ENCODE measurements at regions not wholly inside any gene's neighbourhood (a gene's known extent, or its start where the extent isn't known, plus 50 kb on each side); places are given as distances from the start of the nearest gene placed in this dataset.

DNA sequence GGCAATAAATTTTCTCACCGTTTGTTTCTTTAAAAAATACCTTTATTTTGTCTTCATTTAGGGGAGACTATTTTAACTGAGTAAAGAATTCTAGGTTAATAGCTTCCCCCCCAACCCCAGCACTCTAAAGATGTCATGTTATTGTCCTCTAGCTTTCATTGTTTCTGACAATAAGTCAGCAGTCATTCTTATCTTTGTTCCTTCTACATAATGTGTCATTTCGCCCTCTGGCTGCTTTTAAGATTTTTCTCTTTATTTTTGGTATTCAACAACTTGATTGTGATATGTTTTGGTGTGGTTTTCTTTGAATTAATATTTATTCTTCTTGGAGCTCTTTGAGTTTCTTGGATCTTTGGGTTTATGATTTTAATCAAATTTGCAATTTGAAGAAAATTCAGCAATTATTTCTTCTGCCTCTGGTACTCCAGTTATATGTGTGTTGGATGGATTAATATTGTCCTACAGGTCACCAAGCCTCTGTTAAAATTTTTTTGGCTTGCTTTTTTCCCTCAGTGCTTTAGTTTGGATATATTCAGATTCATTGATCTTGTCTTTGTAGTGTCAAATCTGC is 64.6 kb upstream of the ELN start:
- Histone ChIP-seq H4K20me1 (ENCODE audit: insufficient read depth) (no peaks in the 10 kb centered on the region), H3K9me3 (ENCODE audit: low read depth) (no peaks in the 10 kb centered on the region), H2AFZ (no peak overlapping the region), H3K4me2 (ENCODE audit: unreplicated experiment) (no peak overlapping the region), H3K4me3 (no peak overlapping the region), H3K9me2 (ENCODE audit: insufficient read depth) (no peaks in the 10 kb centered on the region), H3K79me2 (ENCODE audit: insufficient read depth) (no peaks in the 10 kb centered on the region), H3F3A (ENCODE audit: insufficient read depth) (0 out of 2 replicates have a peak, but pooled peaks cover 4% of the 10 kb centered on the region), H3K36me3 (ENCODE audit: low read depth) (no peaks in the 10 kb centered on the region), H3K27me3 (replicated peaks; ENCODE audit: insufficient read depth) (no peaks in the 10 kb centered on the region), H3K27ac (no peak overlapping the region), H3K4me1 (ENCODE audit: insufficient read depth) (no peaks in the 10 kb centered on the region), H3K9ac (no peak overlapping the region)
- in situ Hi-C loops (cut with MboI) = no loop called here
- peak; percentile 26 for DNase-seq
- no peak for TF ChIP-seq EZH2 (IDR thresholded peaks at IDR 0.05; ENCODE audit: insufficient read depth, poor library complexity, severe bottlenecking)
- no peak for TF ChIP-seq EZH2phosphoT487 (IDR thresholded peaks at IDR 0.05; ENCODE audit: insufficient read depth, low read depth)
- WGBS, 2 experiments (ENCODE audit: low coverage in 1 of 2, low lambda C conversion rate in 2 of 2, missing lambda C conversion rate in 2 of 2) = 85% methylated on average over 2 of the region's 2 CpGs

DNA sequence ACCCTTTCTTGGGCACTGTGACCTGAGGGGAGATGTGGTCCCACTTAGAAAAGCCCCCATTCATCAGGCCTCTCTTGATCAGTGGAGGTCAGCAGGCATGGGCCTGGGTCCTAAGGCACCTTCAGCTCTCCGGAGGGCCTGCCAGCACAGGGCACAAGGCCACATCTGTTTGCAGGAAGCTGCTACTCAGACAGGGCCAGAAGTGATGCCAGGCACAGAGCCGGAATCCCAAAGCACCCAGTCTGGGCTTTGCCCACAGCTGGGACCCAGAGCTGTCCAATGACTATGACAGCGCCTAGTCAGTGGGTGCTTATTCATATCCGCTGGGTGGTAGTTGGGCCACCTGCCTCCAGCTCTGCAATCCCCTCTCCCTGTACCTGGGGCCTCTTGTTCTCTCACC is 63.2 kb upstream of the ELN start:
- Histone ChIP-seq H3K9ac (no peak overlapping the region), H3K79me2 (ENCODE audit: insufficient read depth) (no peaks in the 10 kb centered on the region), H3K4me3 (no peak overlapping the region), H4K20me1 (ENCODE audit: insufficient read depth) (no peaks in the 10 kb centered on the region), H3F3A (ENCODE audit: insufficient read depth) (0 out of 2 replicates have a peak, but pooled peaks cover 4% of the 10 kb centered on the region), H2AFZ (no peak overlapping the region), H3K4me1 (ENCODE audit: insufficient read depth) (no peaks in the 10 kb centered on the region), H3K9me3 (ENCODE audit: low read depth) (no peaks in the 10 kb centered on the region), H3K4me2 (ENCODE audit: unreplicated experiment) (no peak overlapping the region), H3K36me3 (ENCODE audit: low read depth) (no peaks in the 10 kb centered on the region), H3K27me3 (replicated peaks; ENCODE audit: insufficient read depth) (no peaks in the 10 kb centered on the region), H3K27ac (no peak overlapping the region), H3K9me2 (ENCODE audit: insufficient read depth) (no peaks in the 10 kb centered on the region)
- WGBS, 2 experiments (ENCODE audit: low coverage in 1 of 2, low lambda C conversion rate in 2 of 2, missing lambda C conversion rate in 2 of 2) = 91 to 100% methylated on average over 3 to 4 of the region's 4 CpGs
- in situ Hi-C loops (cut with MboI) = no loop called here
- TF ChIP-seq EZH2 (IDR thresholded peaks at IDR 0.05; ENCODE audit: insufficient read depth, poor library complexity, severe bottlenecking) = no peak
- no peak for TF ChIP-seq EZH2phosphoT487 (IDR thresholded peaks at IDR 0.05; ENCODE audit: insufficient read depth, low read depth)
- no peak for DNase-seq

DNA sequence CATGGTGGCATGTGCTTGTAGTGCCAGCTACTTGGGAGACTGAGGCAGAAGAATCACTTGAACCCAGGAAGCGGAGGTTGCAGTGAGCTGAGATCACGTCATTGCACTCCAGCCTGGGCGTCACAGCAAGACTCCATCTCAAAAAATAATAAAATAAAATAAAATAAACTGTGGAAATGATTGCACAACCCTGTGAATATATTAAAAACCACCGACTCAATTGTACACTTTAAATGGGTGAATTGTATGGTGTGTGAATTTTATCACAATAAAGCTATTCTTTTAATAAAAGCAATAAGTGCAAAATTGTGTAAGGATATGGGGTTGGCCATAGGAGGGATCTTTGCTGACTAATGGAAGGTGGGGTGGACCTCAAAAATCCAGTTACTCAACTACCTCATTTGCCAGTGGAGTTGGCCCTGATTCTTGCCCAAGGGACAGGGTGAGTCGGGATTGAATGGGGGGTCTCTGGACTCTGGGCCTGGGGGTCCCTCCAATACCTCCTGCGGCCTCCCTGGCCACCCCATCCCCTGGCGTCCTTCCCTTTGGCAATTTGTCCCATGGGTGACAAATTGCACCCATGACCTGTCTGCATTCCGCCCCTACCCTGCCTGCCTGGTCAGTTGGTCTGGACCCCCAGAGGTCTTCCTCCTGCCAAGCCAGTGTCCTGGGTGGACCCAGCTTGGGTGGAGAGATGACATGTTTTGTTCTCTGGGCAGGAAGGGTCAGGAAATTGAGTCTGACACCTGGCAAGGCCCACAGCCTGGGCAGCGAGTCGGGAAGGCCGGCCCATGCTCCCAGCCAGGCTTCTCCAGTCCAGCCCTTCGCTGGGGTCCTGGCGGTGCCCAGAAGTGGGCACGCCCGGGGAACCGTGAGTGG is 61.7 kb upstream of the ELN start:
- in situ Hi-C loops (cut with MboI) = no loop called here
- no peaks in the 10 kb centered on the region for H3K4me1 ChIP-seq (ENCODE audit: insufficient read depth)
- H2AFZ ChIP-seq = no peak overlapping the region
- H3K9ac ChIP-seq = no peak overlapping the region
- H3K9me2 ChIP-seq (ENCODE audit: insufficient read depth) = no peaks in the 10 kb centered on the region
- H4K20me1 ChIP-seq (ENCODE audit: insufficient read depth) = no peaks in the 10 kb centered on the region
- no peak overlapping the region for H3K27ac ChIP-seq
- H3K36me3 ChIP-seq (ENCODE audit: low read depth) = no peaks in the 10 kb centered on the region
- 0 out of 2 replicates have a peak, but pooled peaks cover 4% of the 10 kb centered on the region for H3F3A ChIP-seq (ENCODE audit: insufficient read depth)
- WGBS, 2 experiments (ENCODE audit: low coverage in 1 of 2, low lambda C conversion rate in 2 of 2, missing lambda C conversion rate in 2 of 2) = 86 to 89% methylated on average over 15 to 16 of the region's 16 CpGs
- no peak overlapping the region for H3K4me3 ChIP-seq
- no peaks in the 10 kb centered on the region for H3K27me3 ChIP-seq (replicated peaks; ENCODE audit: insufficient read depth)
- no peaks in the 10 kb centered on the region for H3K79me2 ChIP-seq (ENCODE audit: insufficient read depth)
- DNase-seq = peak; percentile 54
- no peaks in the 10 kb centered on the region for H3K9me3 ChIP-seq (ENCODE audit: low read depth)
- no peak overlapping the region for H3K4me2 ChIP-seq (ENCODE audit: unreplicated experiment)
- no peak for TF ChIP-seq EZH2phosphoT487 (IDR thresholded peaks at IDR 0.05; ENCODE audit: insufficient read depth, low read depth)
- no peak for TF ChIP-seq EZH2 (IDR thresholded peaks at IDR 0.05; ENCODE audit: insufficient read depth, poor library complexity, severe bottlenecking)

DNA sequence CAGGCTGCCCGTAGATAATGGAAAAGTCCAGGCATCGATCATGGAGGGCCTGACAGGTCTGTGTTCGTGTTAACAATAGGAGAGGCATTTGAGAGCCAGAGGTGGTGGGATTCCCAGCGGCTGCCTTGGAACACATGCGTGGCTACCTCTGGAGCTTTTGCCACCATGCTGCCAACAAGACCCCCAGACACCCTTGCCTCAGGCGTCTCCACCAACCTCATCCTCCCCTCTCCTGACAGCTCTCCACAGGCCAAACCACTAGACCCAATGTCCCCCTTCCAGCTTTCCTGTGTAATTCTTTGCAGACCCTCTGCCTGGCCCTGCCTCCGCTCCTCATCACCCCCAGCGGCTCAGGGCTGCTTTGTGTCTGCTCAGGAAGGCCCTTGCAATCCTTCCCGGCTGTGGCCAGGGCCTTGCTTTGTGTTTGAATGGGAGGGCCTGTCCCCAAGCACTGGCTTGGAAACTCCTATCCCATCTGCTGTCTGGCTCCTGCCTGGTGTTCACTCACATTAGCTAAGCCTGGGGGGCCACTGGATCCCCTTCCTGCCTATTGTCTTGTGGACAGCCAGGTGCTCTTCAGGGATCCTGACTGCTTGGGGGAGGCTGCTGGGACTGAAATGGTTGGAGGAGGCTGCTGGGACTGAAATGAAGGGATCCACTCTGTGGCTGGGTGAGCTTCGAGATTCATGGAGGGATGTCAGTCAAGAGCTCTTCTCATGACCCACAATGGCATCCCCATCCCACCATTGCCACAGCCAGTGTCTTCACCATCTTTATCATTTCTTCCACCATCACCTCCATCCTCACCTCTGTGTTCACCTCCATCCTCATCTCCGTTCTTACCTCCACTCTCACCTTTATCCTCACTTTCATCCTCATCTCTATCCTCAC is 60.8 kb upstream of the ELN start:
- no peak for TF ChIP-seq EZH2 (IDR thresholded peaks at IDR 0.05; ENCODE audit: insufficient read depth, poor library complexity, severe bottlenecking)
- no peak for TF ChIP-seq EZH2phosphoT487 (IDR thresholded peaks at IDR 0.05; ENCODE audit: insufficient read depth, low read depth)
- Histone ChIP-seq H3K27me3 (replicated peaks; ENCODE audit: insufficient read depth) (no peaks in the 10 kb centered on the region), H4K20me1 (ENCODE audit: insufficient read depth) (no peaks in the 10 kb centered on the region), H3K9me2 (ENCODE audit: insufficient read depth) (no peaks in the 10 kb centered on the region), H3K4me2 (ENCODE audit: unreplicated experiment) (no peak overlapping the region), H3K4me3 (no peak overlapping the region), H3K9ac (no peak overlapping the region), H3K79me2 (ENCODE audit: insufficient read depth) (no peaks in the 10 kb centered on the region), H3K36me3 (ENCODE audit: low read depth) (no peaks in the 10 kb centered on the region), H3K27ac (no peak overlapping the region), H3K9me3 (ENCODE audit: low read depth) (no peaks in the 10 kb centered on the region), H3K4me1 (ENCODE audit: insufficient read depth) (no peaks in the 10 kb centered on the region), H2AFZ (no peak overlapping the region), H3F3A (ENCODE audit: insufficient read depth) (0 out of 2 replicates have a peak, but pooled peaks cover 4% of the 10 kb centered on the region)
- WGBS, 2 experiments (ENCODE audit: low coverage in 1 of 2, low lambda C conversion rate in 2 of 2, missing lambda C conversion rate in 2 of 2) = 90 to 96% methylated on average over 11 of the region's 11 CpGs
- no peak for DNase-seq
- in situ Hi-C loops (cut with MboI) = no loop called here

Data from GM23248 (cell line).